ENCODE measurements at regions not wholly inside any gene's neighbourhood (a gene's known extent, or its start where the extent isn't known, plus 50 kb on each side); places are given as distances from the start of the nearest gene placed in this dataset.

DNA sequence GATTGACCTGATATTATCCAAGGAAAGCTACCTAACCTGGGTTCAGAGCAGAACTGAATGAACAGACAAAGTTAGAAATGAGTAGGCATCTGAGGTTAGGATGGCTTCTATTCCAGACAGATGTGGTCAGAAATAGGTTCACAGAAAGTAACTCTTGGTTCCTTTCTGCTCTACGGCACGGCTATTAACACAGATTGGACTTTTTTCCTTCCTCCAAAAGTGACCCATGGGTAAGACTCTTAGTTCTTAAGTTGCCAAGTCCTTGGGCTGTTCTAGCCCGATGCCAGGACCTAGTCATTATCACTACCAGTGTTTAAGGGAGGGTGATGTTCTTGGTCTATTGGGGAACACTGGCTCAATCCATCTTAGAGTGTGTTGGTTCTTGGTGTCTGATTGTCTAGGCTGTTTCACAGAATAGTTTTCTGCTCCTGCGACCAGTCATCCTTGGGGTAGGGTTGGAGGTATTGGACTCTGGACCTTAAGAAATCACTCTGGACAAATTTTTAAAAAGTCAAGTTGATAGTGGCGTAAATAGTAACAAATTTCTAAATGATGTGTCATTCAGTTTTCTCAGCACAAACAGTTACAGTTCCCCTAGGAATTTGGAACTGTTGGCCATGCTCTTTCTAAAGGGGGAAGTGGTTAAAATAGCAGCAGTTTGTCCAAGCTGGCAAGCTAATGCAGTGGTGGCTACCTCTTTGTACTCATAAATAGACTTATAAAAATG is 60.1 kb upstream of the MYCBP2 start:
- TF ChIP-seq, protein P1, sequence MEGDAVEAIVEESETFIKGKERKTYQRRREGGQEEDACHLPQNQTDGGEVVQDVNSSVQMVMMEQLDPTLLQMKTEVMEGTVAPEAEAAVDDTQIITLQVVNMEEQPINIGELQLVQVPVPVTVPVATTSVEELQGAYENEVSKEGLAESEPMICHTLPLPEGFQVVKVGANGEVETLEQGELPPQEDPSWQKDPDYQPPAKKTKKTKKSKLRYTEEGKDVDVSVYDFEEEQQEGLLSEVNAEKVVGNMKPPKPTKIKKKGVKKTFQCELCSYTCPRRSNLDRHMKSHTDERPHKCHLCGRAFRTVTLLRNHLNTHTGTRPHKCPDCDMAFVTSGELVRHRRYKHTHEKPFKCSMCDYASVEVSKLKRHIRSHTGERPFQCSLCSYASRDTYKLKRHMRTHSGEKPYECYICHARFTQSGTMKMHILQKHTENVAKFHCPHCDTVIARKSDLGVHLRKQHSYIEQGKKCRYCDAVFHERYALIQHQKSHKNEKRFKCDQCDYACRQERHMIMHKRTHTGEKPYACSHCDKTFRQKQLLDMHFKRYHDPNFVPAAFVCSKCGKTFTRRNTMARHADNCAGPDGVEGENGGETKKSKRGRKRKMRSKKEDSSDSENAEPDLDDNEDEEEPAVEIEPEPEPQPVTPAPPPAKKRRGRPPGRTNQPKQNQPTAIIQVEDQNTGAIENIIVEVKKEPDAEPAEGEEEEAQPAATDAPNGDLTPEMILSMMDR (conservative IDR thresholded peaks at IDR 0.05): no peak
- TF ChIP-seq ZFX (IDR thresholded peaks at IDR 0.05): no peak

All from C4-2B (cell line).